Activated CD4-positive, alpha-beta T cell treated with anti-CD3 and anti-CD28 coated beads, Interleukin-2, amount 50 U/mL, for 16 hours (primary cell): ENCODE measurements at regions not wholly inside any gene's neighbourhood (a gene's known extent, or its start where the extent isn't known, plus 50 kb on each side); places are given as distances from the start of the nearest gene placed in this dataset.
"Not testable (repeated sequence)": the region's sequence is repeated elsewhere in the genome, so short reads cannot be mapped to it uniquely, and the experiment has no call there.

Experiments used
- DNase-seq: peaks from one replicate; pipeline ENCODE4 v3.0.0-alpha.2; 2020

- DNase-seq, result no peak
Measured at GRCh38 chr13:104645786-104646185, 1579.6 kb upstream of the SLC10A2 start.

GRCh38 chr13:104641309-104641708, 1575.1 kb upstream of the SLC10A2 start:
- no peak for DNase-seq

GRCh38 chr13:104635879-104636278, 1569.7 kb upstream of the SLC10A2 start:
- DNase-seq, result no peak

- no peak for DNase-seq
Measured at GRCh38 chr13:104634016-104634415, 1567.8 kb upstream of the SLC10A2 start.

- no peak for DNase-seq
Measured at GRCh38 chr13:104632736-104633135, 1566.5 kb upstream of the SLC10A2 start.

- DNase-seq, result no peak
Measured at GRCh38 chr13:104625201-104625600, 1559.0 kb upstream of the SLC10A2 start.

- no peak for DNase-seq
Measured at GRCh38 chr13:104616990-104617389, 1550.8 kb upstream of the SLC10A2 start.

GRCh38 chr13:104614361-104615145, 1548.3 kb upstream of the SLC10A2 start:
- no peak for DNase-seq

GRCh38 chr13:104608331-104608730, 1542.1 kb upstream of the SLC10A2 start:
- DNase-seq, result no peak

- not testable (repeated sequence) for DNase-seq
Measured at GRCh38 chr13:104605435-104605834, 1539.2 kb upstream of the SLC10A2 start.

GRCh38 chr13:104597546-104598180, 1531.4 kb upstream of the SLC10A2 start:
- DNase-seq, result no peak

GRCh38 chr13:104595511-104595910, 1529.3 kb upstream of the SLC10A2 start:
- DNase-seq, result no peak

GRCh38 chr13:104594806-104595205, 1528.6 kb upstream of the SLC10A2 start:
- DNase-seq, result no peak

- DNase-seq, result no peak
Measured at GRCh38 chr13:104593693-104594092, 1527.5 kb upstream of the SLC10A2 start.

GRCh38 chr13:104593251-104593576, 1527.0 kb upstream of the SLC10A2 start:
- DNase-seq, result no peak

GRCh38 chr13:104592545-104593250, 1526.5 kb upstream of the SLC10A2 start:
- no peak for DNase-seq

- DNase-seq, result no peak
Measured at GRCh38 chr13:104592127-104592526, 1525.9 kb upstream of the SLC10A2 start.

- DNase-seq, result no peak
Measured at GRCh38 chr13:104586051-104586746, 1520.0 kb upstream of the SLC10A2 start.

- no peak for DNase-seq
Measured at GRCh38 chr13:104584481-104584880, 1518.3 kb upstream of the SLC10A2 start.

GRCh38 chr13:104580931-104581330, 1514.7 kb upstream of the SLC10A2 start:
- no peak for DNase-seq

GRCh38 chr13:104577071-104577815, 1511.0 kb upstream of the SLC10A2 start:
- no peak for DNase-seq

GRCh38 chr13:104571893-104572229, 1505.6 kb upstream of the SLC10A2 start:
- DNase-seq, result no peak
